Thyroid gland (tissue), 4 donors: ENCODE measurements at regions not wholly inside any gene's neighbourhood (a gene's known extent, or its start where the extent isn't known, plus 50 kb on each side); places are given as distances from the start of the nearest gene placed in this dataset.

ENCODE experiments used
- DNase-seq, 2 donors: peaks; one replicate each; pipeline ENCODE4 v3.0.0-alpha.2; 2019
- H3K27ac ChIP-seq, 3 donors: fragments of 200-600 bp; sonication (generic); 1 replicate in 2 of 3; 2 replicates in 1 of 3; pipeline ENCODE4 v1.5.1; 2016 to 2019; ENCODE audit warnings: mild to moderate bottlenecking in 1 of 3, moderate library complexity in 1 of 3
- H3K27me3 ChIP-seq: fragments of 200-600 bp; sonication (generic); one replicate; pipeline ENCODE4 v1.5.1; 2019
- H3K36me3 ChIP-seq, 2 donors: fragments of 200-600 bp; sonication (generic); one replicate each; pipeline ENCODE4 v1.5.1; 2016 to 2019
- H3K4me1 ChIP-seq, 2 donors: fragments of 200-600 bp; sonication (generic); one replicate each; pipeline ENCODE4 v1.5.1; 2017 to 2019
- H3K4me3 ChIP-seq, 3 donors: fragments of 200-600 bp; sonication (generic); replicated peaks in 1 of 3; 1 replicate in 2 of 3; 2 replicates in 1 of 3; pipeline ENCODE4 v1.5.1; 2016; ENCODE audit warnings: mild to moderate bottlenecking in 1 of 3
- H3K9me3 ChIP-seq: fragments of 200-600 bp; sonication (generic); one replicate; pipeline ENCODE4 v1.5.1; 2017
- POLR2A ChIP-seq, 2 donors: fragments of 450-650 bp; IDR thresholded peaks; one replicate each; pipeline ENCODE4 v1.6.1; 2017; ENCODE audit warnings: antibody characterized with exemption in 2 of 2, mild to moderate bottlenecking in 2 of 2, moderate library complexity in 1 of 2
- WGBS, 2 donors: methylation state at CpG; one replicate each; pipeline ENCODE4 v1.1.5; 2017; 5-methylcytosine and 5-hydroxymethylcytosine counted together
- intact Hi-C: fragments of 100-400 bp; cut with DNase I; formaldehyde crosslinking; loops from one replicate; pipeline ENCODE4 v1.15.1; 2023
- TF ChIP-seq, protein P1 (sequence below), 6 experiments: fragments of 200-600 bp in 3 of 6; fragments of 450-650 bp in 3 of 6; sonication (generic) in 3 of 6; IDR thresholded peaks; one replicate each; pipeline ENCODE4 v1.5.1; 2016 to 2019; ENCODE audit warnings: antibody characterized with exemption in 6 of 6, mild to moderate bottlenecking in 2 of 6, inconsistent platforms in 1 of 6, moderate library complexity in 1 of 6

DNA sequence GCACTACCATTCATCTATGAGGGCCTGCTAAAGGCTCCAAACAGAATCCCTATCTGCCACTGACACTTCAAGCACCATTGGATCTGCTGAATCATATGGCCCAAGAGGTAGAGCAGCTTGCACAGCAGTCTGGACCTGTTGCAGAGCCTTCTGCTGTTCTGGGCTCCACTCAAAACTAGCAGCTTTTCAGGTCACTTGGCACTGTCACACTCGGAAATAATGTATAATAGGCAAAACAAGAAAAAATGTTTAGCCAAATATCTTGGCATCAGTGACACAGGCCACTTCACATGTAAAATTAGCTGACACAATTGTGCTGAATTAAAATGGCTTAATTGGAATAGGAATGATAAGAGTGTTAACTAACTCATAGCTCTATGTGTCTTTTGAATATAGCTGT lies 1182.9 kb upstream of the LRRTM3 start:
- DNase-seq: no peak

DNA sequence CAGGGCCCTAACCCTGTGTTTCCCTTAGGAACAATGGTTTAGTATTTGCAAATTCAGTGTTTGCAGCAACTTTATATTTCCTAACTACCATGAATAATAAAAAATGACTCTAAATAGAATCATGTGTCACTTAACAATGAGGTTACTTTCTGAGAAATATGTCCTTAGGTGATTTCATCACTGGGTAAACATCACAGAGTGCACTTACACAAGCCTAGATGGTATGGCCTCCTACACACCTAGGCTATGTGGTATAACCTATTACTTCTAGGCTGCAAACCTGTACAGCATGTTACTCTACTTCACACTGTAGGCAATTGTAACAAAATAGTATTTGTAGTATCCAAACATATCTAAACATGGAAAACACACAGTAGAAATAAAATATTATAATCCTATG lies 1174.6 kb upstream of the LRRTM3 start:
- TF ChIP-seq, protein P1, sequence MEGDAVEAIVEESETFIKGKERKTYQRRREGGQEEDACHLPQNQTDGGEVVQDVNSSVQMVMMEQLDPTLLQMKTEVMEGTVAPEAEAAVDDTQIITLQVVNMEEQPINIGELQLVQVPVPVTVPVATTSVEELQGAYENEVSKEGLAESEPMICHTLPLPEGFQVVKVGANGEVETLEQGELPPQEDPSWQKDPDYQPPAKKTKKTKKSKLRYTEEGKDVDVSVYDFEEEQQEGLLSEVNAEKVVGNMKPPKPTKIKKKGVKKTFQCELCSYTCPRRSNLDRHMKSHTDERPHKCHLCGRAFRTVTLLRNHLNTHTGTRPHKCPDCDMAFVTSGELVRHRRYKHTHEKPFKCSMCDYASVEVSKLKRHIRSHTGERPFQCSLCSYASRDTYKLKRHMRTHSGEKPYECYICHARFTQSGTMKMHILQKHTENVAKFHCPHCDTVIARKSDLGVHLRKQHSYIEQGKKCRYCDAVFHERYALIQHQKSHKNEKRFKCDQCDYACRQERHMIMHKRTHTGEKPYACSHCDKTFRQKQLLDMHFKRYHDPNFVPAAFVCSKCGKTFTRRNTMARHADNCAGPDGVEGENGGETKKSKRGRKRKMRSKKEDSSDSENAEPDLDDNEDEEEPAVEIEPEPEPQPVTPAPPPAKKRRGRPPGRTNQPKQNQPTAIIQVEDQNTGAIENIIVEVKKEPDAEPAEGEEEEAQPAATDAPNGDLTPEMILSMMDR (IDR thresholded peaks at IDR 0.05): no peak
- no peak for TF ChIP-seq POLR2A (IDR thresholded peaks at IDR 0.05)
- H3K4me1 ChIP-seq: no peaks in the 10 kb centered on the region
- no peaks in the 10 kb centered on the region for H3K27me3 ChIP-seq
- intact Hi-C loops: no loop called here
- H3K9me3 ChIP-seq: no peaks in the 10 kb centered on the region
- DNase-seq: no peak
- no peaks in the 10 kb centered on the region for H3K36me3 ChIP-seq
- no peak overlapping the region for H3K4me3 ChIP-seq
- no peak overlapping the region for H3K27ac ChIP-seq

More for the DNA sequence above, 1182.9 kb upstream of the LRRTM3 start:
- H3K4me1 ChIP-seq: no peaks in the 10 kb centered on the region
- TF ChIP-seq, protein P1 (IDR thresholded peaks at IDR 0.05): no peak
- TF ChIP-seq POLR2A (IDR thresholded peaks at IDR 0.05): no peak
- no peaks in the 10 kb centered on the region for H3K36me3 ChIP-seq
- no peaks in the 10 kb centered on the region for H3K9me3 ChIP-seq
- H3K27me3 ChIP-seq: no peaks in the 10 kb centered on the region
- H3K27ac ChIP-seq: no peak overlapping the region
- H3K4me3 ChIP-seq: no peak overlapping the region
- 86 to 92% methylated on average over 1 of the region's 1 CpG for WGBS, 2 donors
- intact Hi-C loops: no loop called here

DNA sequence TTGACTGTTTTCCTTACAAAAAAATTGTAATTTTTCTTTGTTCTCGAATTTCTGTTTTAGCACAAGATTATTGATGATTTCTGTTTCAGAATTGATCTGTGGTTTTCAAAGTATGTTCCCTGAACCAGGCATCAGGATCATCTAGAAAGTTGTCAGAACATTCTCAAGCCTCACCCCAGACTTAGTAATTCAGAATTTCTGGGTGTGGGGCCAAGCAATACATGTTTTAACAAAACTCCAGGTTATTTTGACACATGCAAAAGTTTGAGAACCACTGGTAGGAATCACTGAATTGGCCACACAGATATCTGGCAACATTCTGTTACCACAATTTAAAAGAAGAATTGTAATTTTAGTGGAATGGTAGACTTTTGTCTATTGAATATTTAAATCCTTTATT lies 1173.9 kb upstream of the LRRTM3 start:
- intact Hi-C loops: no loop called here
- H3K36me3 ChIP-seq: no peaks in the 10 kb centered on the region
- H3K27me3 ChIP-seq: no peaks in the 10 kb centered on the region
- 85 to 87% methylated on average over 1 of the region's 1 CpG for WGBS, 2 donors
- DNase-seq: no peak
- H3K4me1 ChIP-seq: no peaks in the 10 kb centered on the region
- TF ChIP-seq, protein P1 (IDR thresholded peaks at IDR 0.05): no peak
- no peak for TF ChIP-seq POLR2A (IDR thresholded peaks at IDR 0.05)
- H3K27ac ChIP-seq: no peak overlapping the region
- no peaks in the 10 kb centered on the region for H3K9me3 ChIP-seq
- H3K4me3 ChIP-seq: no peak overlapping the region

DNA sequence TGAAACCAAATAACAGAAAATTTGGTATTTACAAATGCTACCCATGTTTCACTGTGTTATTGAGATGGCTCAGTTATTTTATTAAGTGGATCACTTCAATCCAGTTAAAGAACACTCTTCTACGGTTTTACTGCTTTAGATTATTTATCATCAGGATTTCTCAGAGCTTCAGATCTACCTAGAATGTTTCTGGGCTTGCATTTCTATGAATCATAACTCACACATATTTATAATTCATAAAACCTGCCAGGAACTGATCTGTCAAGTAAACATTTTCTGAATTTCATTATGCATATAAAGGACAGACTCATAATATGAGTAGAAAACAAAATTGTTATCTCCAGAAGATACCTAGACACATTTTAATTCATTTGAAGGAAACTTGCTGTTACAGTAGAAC lies 1172.3 kb upstream of the LRRTM3 start:
- intact Hi-C loops: no loop called here
- no peak overlapping the region for H3K4me3 ChIP-seq
- TF ChIP-seq, protein P1 (IDR thresholded peaks at IDR 0.05): no peak
- TF ChIP-seq POLR2A (IDR thresholded peaks at IDR 0.05): no peak
- H3K9me3 ChIP-seq: no peaks in the 10 kb centered on the region
- H3K27me3 ChIP-seq: no peaks in the 10 kb centered on the region
- H3K27ac ChIP-seq: no peak overlapping the region
- no peaks in the 10 kb centered on the region for H3K36me3 ChIP-seq
- DNase-seq: no peak
- no peaks in the 10 kb centered on the region for H3K4me1 ChIP-seq
- WGBS, 2 donors: 74 to 78% methylated on average over 1 of the region's 1 CpG

DNA sequence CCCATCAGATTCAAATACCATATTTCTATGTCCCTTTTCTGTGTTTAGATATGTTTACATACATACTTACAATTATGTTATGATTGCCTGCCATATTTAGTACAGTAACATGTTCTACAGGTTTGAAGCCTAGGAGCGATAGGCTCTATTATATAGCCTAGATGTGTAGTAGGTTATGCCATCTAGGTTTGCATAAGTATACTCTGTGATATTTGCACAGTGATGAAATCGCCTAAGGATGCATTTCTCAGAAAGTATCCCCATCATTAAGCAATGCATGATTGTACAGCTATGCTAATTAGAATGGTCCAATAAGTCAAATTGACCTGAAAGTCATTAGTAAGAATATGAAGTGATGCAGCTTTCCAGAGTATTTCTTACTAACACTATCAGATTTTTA lies 1171.7 kb upstream of the LRRTM3 start:
- Histone ChIP-seq H3K27ac (no peak overlapping the region), H3K4me3 (no peak overlapping the region), H3K36me3 (no peaks in the 10 kb centered on the region), H3K9me3 (no peaks in the 10 kb centered on the region), H3K27me3 (no peaks in the 10 kb centered on the region), H3K4me1 (no peaks in the 10 kb centered on the region)
- TF ChIP-seq, protein P1 (IDR thresholded peaks at IDR 0.05): no peak
- TF ChIP-seq POLR2A (IDR thresholded peaks at IDR 0.05): no peak
- no peak for DNase-seq
- intact Hi-C loops: no loop called here
- 50 to 82% methylated on average over 2 of the region's 2 CpGs for WGBS, 2 donors
